Mucosa of stomach (tissue), 1 donor: ENCODE measurements at regions not wholly inside any gene's neighbourhood (a gene's known extent, or its start where the extent isn't known, plus 50 kb on each side); places are given as distances from the start of the nearest gene placed in this dataset.

Experiments used
- H3K27me3 ChIP-seq: one replicate; pipeline ENCODE4 v1.7.0; 2013; ENCODE audit warnings: mild to moderate bottlenecking, low read length; ENCODE audit not compliant: control insufficient read depth, insufficient read depth
- H3K36me3 ChIP-seq: one replicate; pipeline ENCODE4 v1.7.0; 2013; ENCODE audit warnings: low read length; ENCODE audit not compliant: control insufficient read depth, insufficient read depth
- H3K4me1 ChIP-seq: one replicate; pipeline ENCODE4 v1.7.0; 2013; ENCODE audit warnings: mild to moderate bottlenecking, low read length; ENCODE audit not compliant: control insufficient read depth, insufficient read depth
- H3K4me3 ChIP-seq: one replicate; pipeline ENCODE4 v1.7.0; 2013; ENCODE audit warnings: low read length
- H3K9ac ChIP-seq: one replicate; pipeline ENCODE4 v1.7.0; 2013; ENCODE audit warnings: mild to moderate bottlenecking, low read length, moderate library complexity
- H3K9me3 ChIP-seq: one replicate; pipeline ENCODE4 v1.7.0; 2013; ENCODE audit warnings: mild to moderate bottlenecking, low read length, moderate library complexity; ENCODE audit not compliant: control insufficient read depth
- donor health status: Pancreatic carcinoma.

GRCh38 chrX:7225338-7225737 lies 77.4 kb upstream of the PUDP start:
- Histone ChIP-seq H3K9me3 (no peaks in the 10 kb centered on the region), H3K4me1 (no peaks in the 10 kb centered on the region), H3K27me3 (no peaks in the 10 kb centered on the region), H3K9ac (no peak overlapping the region), H3K4me3 (no peak overlapping the region), H3K36me3 (no peaks in the 10 kb centered on the region)

GRCh38 chrX:7223271-7223670 lies 75.3 kb upstream of the PUDP start:
- Histone ChIP-seq H3K27me3 (no peaks in the 10 kb centered on the region), H3K9me3 (no peaks in the 10 kb centered on the region), H3K36me3 (no peaks in the 10 kb centered on the region), H3K4me3 (no peak overlapping the region), H3K9ac (no peak overlapping the region), H3K4me1 (no peaks in the 10 kb centered on the region)

GRCh38 chrX:7220121-7220520 lies 72.2 kb upstream of the PUDP start:
- H3K36me3 ChIP-seq, result no peaks in the 10 kb centered on the region
- H3K4me3 ChIP-seq, result no peak overlapping the region
- no peaks in the 10 kb centered on the region for H3K27me3 ChIP-seq
- H3K9me3 ChIP-seq, result no peaks in the 10 kb centered on the region
- no peaks in the 10 kb centered on the region for H3K4me1 ChIP-seq
- no peak overlapping the region for H3K9ac ChIP-seq

GRCh38 chrX:7219153-7219705 lies 71.3 kb upstream of the PUDP start:
- H3K9me3 ChIP-seq, result no peaks in the 10 kb centered on the region
- no peaks in the 10 kb centered on the region for H3K27me3 ChIP-seq
- H3K36me3 ChIP-seq, result no peaks in the 10 kb centered on the region
- H3K4me3 ChIP-seq, result no peak overlapping the region
- H3K4me1 ChIP-seq, result no peaks in the 10 kb centered on the region
- H3K9ac ChIP-seq, result no peak overlapping the region

GRCh38 chrX:7218321-7219152 lies 70.6 kb upstream of the PUDP start:
- H3K27me3 ChIP-seq, result no peaks in the 10 kb centered on the region
- H3K9ac ChIP-seq, result no peak overlapping the region
- H3K9me3 ChIP-seq, result no peaks in the 10 kb centered on the region
- no peaks in the 10 kb centered on the region for H3K36me3 ChIP-seq
- no peaks in the 10 kb centered on the region for H3K4me1 ChIP-seq
- H3K4me3 ChIP-seq, result no peak overlapping the region

- no peaks in the 10 kb centered on the region for H3K27me3 ChIP-seq
- H3K4me3 ChIP-seq, result no peak overlapping the region
- no peaks in the 10 kb centered on the region for H3K9me3 ChIP-seq
- no peaks in the 10 kb centered on the region for H3K4me1 ChIP-seq
- H3K36me3 ChIP-seq, result no peaks in the 10 kb centered on the region
- no peak overlapping the region for H3K9ac ChIP-seq
These were observed 69.1 kb upstream of the PUDP start for GRCh38 chrX:7216981-7217587.

- no peaks in the 10 kb centered on the region for H3K9me3 ChIP-seq
- no peaks in the 10 kb centered on the region for H3K36me3 ChIP-seq
- H3K9ac ChIP-seq, result no peak overlapping the region
- no peaks in the 10 kb centered on the region for H3K27me3 ChIP-seq
- no peak overlapping the region for H3K4me3 ChIP-seq
- H3K4me1 ChIP-seq, result no peaks in the 10 kb centered on the region
These were observed 67.9 kb upstream of the PUDP start for GRCh38 chrX:7215842-7216241.

GRCh38 chrX:7214251-7214650 lies 66.3 kb upstream of the PUDP start:
- Histone ChIP-seq H3K9me3 (no peaks in the 10 kb centered on the region), H3K36me3 (no peaks in the 10 kb centered on the region), H3K4me1 (no peaks in the 10 kb centered on the region), H3K27me3 (no peaks in the 10 kb centered on the region), H3K9ac (no peak overlapping the region), H3K4me3 (no peak overlapping the region)

- Histone ChIP-seq H3K36me3 (no peaks in the 10 kb centered on the region), H3K4me1 (no peaks in the 10 kb centered on the region), H3K4me3 (no peak overlapping the region), H3K9ac (no peak overlapping the region), H3K9me3 (no peaks in the 10 kb centered on the region), H3K27me3 (no peaks in the 10 kb centered on the region)
These were observed 57.2 kb upstream of the PUDP start for GRCh38 chrX:7205037-7205577.

- Histone ChIP-seq H3K36me3 (no peaks in the 10 kb centered on the region), H3K27me3 (no peaks in the 10 kb centered on the region), H3K4me1 (no peaks in the 10 kb centered on the region), H3K9me3 (no peaks in the 10 kb centered on the region), H3K4me3 (no peak overlapping the region), H3K9ac (no peak overlapping the region)
These were observed 56.7 kb upstream of the PUDP start for GRCh38 chrX:7204619-7205018.

- H3K4me1 ChIP-seq, result no peaks in the 10 kb centered on the region
- no peaks in the 10 kb centered on the region for H3K36me3 ChIP-seq
- H3K9ac ChIP-seq, result no peak overlapping the region
- H3K4me3 ChIP-seq, result no peak overlapping the region
- H3K9me3 ChIP-seq, result no peaks in the 10 kb centered on the region
- H3K27me3 ChIP-seq, result no peaks in the 10 kb centered on the region
These were observed 54.3 kb upstream of the PUDP start for GRCh38 chrX:7202206-7202605.

- Histone ChIP-seq H3K4me3 (no peak overlapping the region), H3K27me3 (no peaks in the 10 kb centered on the region), H3K4me1 (no peaks in the 10 kb centered on the region), H3K9ac (no peak overlapping the region), H3K9me3 (no peaks in the 10 kb centered on the region), H3K36me3 (no peaks in the 10 kb centered on the region)
These were observed 53.5 kb upstream of the PUDP start for GRCh38 chrX:7201496-7201895.
